SK-N-SH treated with all-trans-retinoic acid at 6 μM for 48 hours (cell line): ENCODE measurements at regions not wholly inside any gene's neighbourhood (a gene's known extent, or its start where the extent isn't known, plus 50 kb on each side); places are given as distances from the start of the nearest gene placed in this dataset.

ENCODE experiments used
- ATAC-seq: fragments of 200-7000 bp; cut with Tn5 transposase; 3 replicates; pipeline ENCODE4 v1.9.1; 2020; ENCODE audit warnings: mild to moderate bottlenecking, moderate library complexity
- ARNTL ChIP-seq: fragments of 450-650 bp; formaldehyde crosslinking; IDR thresholded peaks from 2 replicates; pipeline ENCODE4 v1.5.0; 2020; ENCODE audit warnings: low read depth, mild to moderate bottlenecking, moderate library complexity, borderline replicate concordance
- BACH2 ChIP-seq: fragments of 250-450 bp; sonication (Bioruptor Pico); IDR thresholded peaks from 2 replicates; pipeline ENCODE4 v1.9.0; 2021; ENCODE audit warnings: mild to moderate bottlenecking, borderline replicate concordance
- CSRNP3 ChIP-seq: fragments of 250-450 bp; sonication (Bioruptor Pico); IDR thresholded peaks from 2 replicates; pipeline ENCODE4 v1.5.1; 2021; ENCODE audit warnings: mild to moderate bottlenecking, moderate library complexity
- ESRRG ChIP-seq: fragments of 250-450 bp; sonication (Bioruptor Pico); IDR thresholded peaks from 2 replicates; pipeline ENCODE4 v1.6.1; 2021; ENCODE audit warnings: mild to moderate bottlenecking
- ISL1 ChIP-seq: fragments of 250-450 bp; sonication (Bioruptor Pico); IDR thresholded peaks from 2 replicates; pipeline ENCODE4 v2.1.2; 2022; ENCODE audit warnings: mild to moderate bottlenecking, moderate library complexity
- PATZ1 ChIP-seq: fragments of 250-450 bp; sonication (Bioruptor Pico); IDR thresholded peaks from 2 replicates; pipeline ENCODE4 v1.8.0; 2020; ENCODE audit warnings: mild to moderate bottlenecking, moderate library complexity, borderline replicate concordance
- RARB ChIP-seq: fragments of 250-450 bp; sonication (Bioruptor Pico); IDR thresholded peaks from 2 replicates; pipeline ENCODE4 v1.8.0; 2021; ENCODE audit warnings: mild to moderate bottlenecking, moderate library complexity
- SNAI2 ChIP-seq: fragments of 250-450 bp; sonication (Bioruptor Pico); IDR thresholded peaks from 2 replicates; pipeline ENCODE4 v1.5.0; 2020; ENCODE audit warnings: mild to moderate bottlenecking, moderate library complexity
- TCF4 ChIP-seq: fragments of 250-450 bp; sonication (Bioruptor Pico); IDR thresholded peaks from 2 replicates; pipeline ENCODE4 v1.8.0; 2021; ENCODE audit warnings: mild to moderate bottlenecking, moderate library complexity, borderline replicate concordance
- TOX ChIP-seq: fragments of 250-450 bp; sonication (Bioruptor Pico); IDR thresholded peaks from 2 replicates; pipeline ENCODE4 v1.8.0; 2021; ENCODE audit warnings: mild to moderate bottlenecking, moderate library complexity, borderline replicate concordance
- ZC3H10 ChIP-seq: fragments of 250-450 bp; sonication (Bioruptor Pico); IDR thresholded peaks from 2 replicates; pipeline ENCODE4 v1.5.1; 2021; ENCODE audit warnings: mild to moderate bottlenecking, moderate library complexity
- ZFP3 ChIP-seq: fragments of 250-450 bp; sonication (Bioruptor Pico); IDR thresholded peaks from 2 replicates; pipeline ENCODE4 v1.5.0; 2020; ENCODE audit warnings: mild to moderate bottlenecking, moderate library complexity
- ZFP30 ChIP-seq: fragments of 450-650 bp; formaldehyde crosslinking; IDR thresholded peaks from 2 replicates; pipeline ENCODE4 v1.5.0; 2022; ENCODE audit warnings: mild to moderate bottlenecking, moderate library complexity
- ZNF565 ChIP-seq: fragments of 450-650 bp; formaldehyde crosslinking; conservative IDR thresholded peaks from 2 replicates; pipeline ENCODE4 v1.5.0; 2020; ENCODE audit warnings: low read depth, mild to moderate bottlenecking, moderate library complexity
- ZNF70 ChIP-seq: fragments of 450-650 bp; formaldehyde crosslinking; IDR thresholded peaks from 2 replicates; pipeline ENCODE4 v1.5.0; 2020; ENCODE audit warnings: mild to moderate bottlenecking, moderate library complexity
- ZNF8 ChIP-seq: fragments of 450-650 bp; formaldehyde crosslinking; IDR thresholded peaks from 2 replicates; pipeline ENCODE4 v1.5.0; 2020; ENCODE audit warnings: mild to moderate bottlenecking, moderate library complexity
- TF ChIP-seq, protein P1 (sequence below): fragments of 250-450 bp; sonication (Bioruptor Pico); IDR thresholded peaks from 2 replicates; pipeline ENCODE4 v1.5.0; 2020; ENCODE audit warnings: mild to moderate bottlenecking, moderate library complexity

DNA sequence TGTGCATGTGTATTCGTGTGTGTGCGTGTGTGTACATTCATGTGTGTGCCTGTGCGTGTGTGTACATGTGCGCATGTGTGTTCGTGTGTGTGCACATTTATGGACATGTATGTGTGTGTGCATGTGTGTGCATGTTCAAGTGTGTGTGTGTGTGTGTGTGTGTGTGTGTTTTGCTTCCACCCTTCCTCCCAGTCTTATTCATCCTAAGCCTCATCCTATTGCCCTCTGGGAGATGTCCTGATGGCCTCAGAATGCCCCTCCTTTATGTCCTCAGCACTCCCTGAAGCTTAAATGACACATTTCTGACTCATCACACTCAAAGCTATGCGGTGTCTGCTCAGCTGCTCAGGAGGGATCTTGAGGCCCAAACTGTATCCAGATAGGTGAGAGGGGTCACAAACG is 76.6 kb upstream of the CCDC167 start (continued):
- TF ChIP-seq, protein P1, sequence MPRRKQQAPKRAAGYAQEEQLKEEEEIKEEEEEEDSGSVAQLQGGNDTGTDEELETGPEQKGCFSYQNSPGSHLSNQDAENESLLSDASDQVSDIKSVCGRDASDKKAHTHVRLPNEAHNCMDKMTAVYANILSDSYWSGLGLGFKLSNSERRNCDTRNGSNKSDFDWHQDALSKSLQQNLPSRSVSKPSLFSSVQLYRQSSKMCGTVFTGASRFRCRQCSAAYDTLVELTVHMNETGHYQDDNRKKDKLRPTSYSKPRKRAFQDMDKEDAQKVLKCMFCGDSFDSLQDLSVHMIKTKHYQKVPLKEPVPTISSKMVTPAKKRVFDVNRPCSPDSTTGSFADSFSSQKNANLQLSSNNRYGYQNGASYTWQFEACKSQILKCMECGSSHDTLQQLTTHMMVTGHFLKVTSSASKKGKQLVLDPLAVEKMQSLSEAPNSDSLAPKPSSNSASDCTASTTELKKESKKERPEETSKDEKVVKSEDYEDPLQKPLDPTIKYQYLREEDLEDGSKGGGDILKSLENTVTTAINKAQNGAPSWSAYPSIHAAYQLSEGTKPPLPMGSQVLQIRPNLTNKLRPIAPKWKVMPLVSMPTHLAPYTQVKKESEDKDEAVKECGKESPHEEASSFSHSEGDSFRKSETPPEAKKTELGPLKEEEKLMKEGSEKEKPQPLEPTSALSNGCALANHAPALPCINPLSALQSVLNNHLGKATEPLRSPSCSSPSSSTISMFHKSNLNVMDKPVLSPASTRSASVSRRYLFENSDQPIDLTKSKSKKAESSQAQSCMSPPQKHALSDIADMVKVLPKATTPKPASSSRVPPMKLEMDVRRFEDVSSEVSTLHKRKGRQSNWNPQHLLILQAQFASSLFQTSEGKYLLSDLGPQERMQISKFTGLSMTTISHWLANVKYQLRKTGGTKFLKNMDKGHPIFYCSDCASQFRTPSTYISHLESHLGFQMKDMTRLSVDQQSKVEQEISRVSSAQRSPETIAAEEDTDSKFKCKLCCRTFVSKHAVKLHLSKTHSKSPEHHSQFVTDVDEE: no peak

DNA sequence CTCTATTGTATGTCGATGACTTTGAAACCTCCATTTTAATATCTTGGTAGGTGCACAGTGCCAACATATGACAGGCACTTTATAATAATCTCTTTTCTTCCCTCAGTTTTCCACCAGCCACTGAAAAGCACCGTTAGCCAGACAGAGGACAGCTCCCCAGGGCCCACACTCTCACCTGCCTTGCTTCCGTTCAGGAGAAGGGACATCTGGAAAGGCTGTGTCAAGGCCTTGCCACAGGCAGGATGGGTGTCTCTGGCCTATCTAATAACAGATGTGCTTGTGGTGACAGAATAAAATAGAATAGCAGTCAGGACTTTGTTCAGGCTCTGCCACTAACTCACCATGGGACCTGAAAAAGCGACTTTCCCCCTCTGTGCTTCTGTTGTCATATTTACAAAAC is 75.5 kb upstream of the CCDC167 start:
- TF ChIP-seq TOX (CRISPR knock-in tag): no peak
- TF ChIP-seq PATZ1 (CRISPR knock-in tag): no peak
- TF ChIP-seq ARNTL (CRISPR knock-in tag): no peak
- TF ChIP-seq ZC3H10: no peak
- no peak for TF ChIP-seq ZNF70
- TF ChIP-seq, all 23 proteins: peak for 0

DNA sequence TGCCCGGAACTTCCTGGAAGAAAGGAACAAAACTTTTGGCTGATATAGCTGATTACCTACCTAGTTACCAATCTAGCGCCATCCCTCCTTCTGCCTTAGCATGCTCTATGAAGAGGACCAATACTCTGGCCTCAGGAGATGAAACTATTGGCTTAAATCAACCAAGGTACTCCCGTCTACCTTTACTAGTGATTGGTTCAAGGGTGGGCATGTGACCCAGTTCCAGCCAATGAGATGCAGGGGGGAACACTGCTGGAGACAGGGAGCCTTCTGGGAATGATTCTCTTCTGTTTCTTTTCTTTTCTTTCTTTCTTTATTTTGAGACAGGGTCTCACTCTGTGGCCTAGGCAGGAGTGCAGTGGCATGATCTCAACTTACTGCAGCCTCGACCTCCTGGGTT is 72.6 kb upstream of the CCDC167 start:
- no peak for ATAC-seq
- TF ChIP-seq ISL1 (CRISPR knock-in tag) (no peak), PATZ1 (CRISPR knock-in tag) (no peak)

More for the DNA sequence above, 75.5 kb upstream of the CCDC167 start:
- ATAC-seq: no peak; the same call in 2 of the 3 replicates

GRCh38 chr6:37570482-37571133 is 70.9 kb upstream of the CCDC167 start:
- no peak for ATAC-seq
- no peak for TF ChIP-seq TOX (CRISPR knock-in tag)

- no peak for ATAC-seq
- TF ChIP-seq PATZ1 (CRISPR knock-in tag) (no peak), ZFP3 (CRISPR knock-in tag) (no peak), ZNF70 (no peak), ZFP30 (CRISPR knock-in tag) (no peak), CSRNP3 (CRISPR knock-in tag) (no peak), ESRRG (CRISPR knock-in tag) (no peak), RARB (CRISPR knock-in tag) (no peak), ZNF565 (CRISPR knock-in tag) (no peak), ARNTL (CRISPR knock-in tag) (no peak), BACH2 (no peak), TOX (CRISPR knock-in tag) (no peak), ZC3H10 (no peak), ZNF8 (no peak), SNAI2 (CRISPR knock-in tag) (no peak), TCF4 (CRISPR knock-in tag) (no peak)
- TF ChIP-seq, protein P1: no peak
Observed at GRCh38 chr6:37569743-37570481, 70.2 kb upstream of the CCDC167 start.
